ENCODE measurements at regions not wholly inside any gene's neighbourhood (a gene's known extent, or its start where the extent isn't known, plus 50 kb on each side); places are given as distances from the start of the nearest gene placed in this dataset.

- Mint-ChIP-seq H3K27ac (no peak overlapping the region), H3K27me3 (ENCODE audit: low read depth in 3 of 3) (peaks cover 0 to 1% (median 0%) of the 10 kb centered on the region in 3 donors), H3K4me1 (no peaks in the 10 kb centered on the region), H3K9me3 (peaks cover 5 to 11% (median 7%) of the 10 kb centered on the region in 7 donors), H3K36me3 (no peaks in the 10 kb centered on the region), H3K4me3 (no peak overlapping the region)
- H3K27me3 ChIP-seq (ENCODE audit: control insufficient read depth in 2 of 2, insufficient read depth in 2 of 2, low read length in 2 of 2), result no peaks in the 10 kb centered on the region
- H4K20me1 ChIP-seq (ENCODE audit: insufficient read depth, low read length), result no peaks in the 10 kb centered on the region
- H3K27ac ChIP-seq (ENCODE audit: low read depth in 1 of 2, low read length in 2 of 2), result no peak overlapping the region
- H3K4me1 ChIP-seq (ENCODE audit: control insufficient read depth in 1 of 2, insufficient read depth in 2 of 2, low read length in 2 of 2), result no peaks in the 10 kb centered on the region
- H3K79me2 ChIP-seq (ENCODE audit: insufficient read depth, low read length), result no peaks in the 10 kb centered on the region
- no peak overlapping the region for H2AFZ ChIP-seq (ENCODE audit: insufficient read depth, low read depth, low read length, poor library complexity, severe bottlenecking)
- TF ChIP-seq, protein P1, sequence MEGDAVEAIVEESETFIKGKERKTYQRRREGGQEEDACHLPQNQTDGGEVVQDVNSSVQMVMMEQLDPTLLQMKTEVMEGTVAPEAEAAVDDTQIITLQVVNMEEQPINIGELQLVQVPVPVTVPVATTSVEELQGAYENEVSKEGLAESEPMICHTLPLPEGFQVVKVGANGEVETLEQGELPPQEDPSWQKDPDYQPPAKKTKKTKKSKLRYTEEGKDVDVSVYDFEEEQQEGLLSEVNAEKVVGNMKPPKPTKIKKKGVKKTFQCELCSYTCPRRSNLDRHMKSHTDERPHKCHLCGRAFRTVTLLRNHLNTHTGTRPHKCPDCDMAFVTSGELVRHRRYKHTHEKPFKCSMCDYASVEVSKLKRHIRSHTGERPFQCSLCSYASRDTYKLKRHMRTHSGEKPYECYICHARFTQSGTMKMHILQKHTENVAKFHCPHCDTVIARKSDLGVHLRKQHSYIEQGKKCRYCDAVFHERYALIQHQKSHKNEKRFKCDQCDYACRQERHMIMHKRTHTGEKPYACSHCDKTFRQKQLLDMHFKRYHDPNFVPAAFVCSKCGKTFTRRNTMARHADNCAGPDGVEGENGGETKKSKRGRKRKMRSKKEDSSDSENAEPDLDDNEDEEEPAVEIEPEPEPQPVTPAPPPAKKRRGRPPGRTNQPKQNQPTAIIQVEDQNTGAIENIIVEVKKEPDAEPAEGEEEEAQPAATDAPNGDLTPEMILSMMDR (IDR thresholded peaks at IDR 0.05), result no peak
- DNase-seq, result no peak
- H3K4me3 ChIP-seq (replicated peaks in 1 of 3; ENCODE audit: low read depth in 2 of 3, low read length in 3 of 3), result no peak overlapping the region
- no peak overlapping the region for H3K4me2 ChIP-seq (replicated peaks; ENCODE audit: extremely low read depth, low read length, poor library complexity, severe bottlenecking)
- WGBS (ENCODE audit: insufficient coverage), result 84% methylated on average over 2 of the region's 2 CpGs
- H3K9me3 ChIP-seq (replicated peaks in 1 of 2; ENCODE audit: control insufficient read depth in 1 of 2, insufficient read depth in 1 of 2, low read length in 2 of 2), result peaks cover 11 to 12% of the 10 kb centered on the region in 2 donors
- no peaks in the 10 kb centered on the region for H3K36me3 ChIP-seq (replicated peaks in 1 of 2; ENCODE audit: control insufficient read depth in 1 of 2, insufficient read depth in 2 of 2, low read length in 2 of 2)
- intact Hi-C loops (cut with micrococcal nuclease), result no loop called here
- no peak overlapping the region for H3K9ac ChIP-seq (ENCODE audit: insufficient read depth, low read length, poor library complexity, severe bottlenecking)
Observed at GRCh38 chr7:9955138-9955537, 1018.5 kb upstream of the PHF14 start.

- no peaks in the 10 kb centered on the region for H3K4me1 Mint-ChIP-seq
- Histone ChIP-seq H3K4me2 (replicated peaks; ENCODE audit: extremely low read depth, low read length, poor library complexity, severe bottlenecking) (no peak overlapping the region), H3K27ac (ENCODE audit: low read depth in 1 of 2, low read length in 2 of 2) (no peak overlapping the region), H3K9me3 (replicated peaks in 1 of 2; ENCODE audit: control insufficient read depth in 1 of 2, insufficient read depth in 1 of 2, low read length in 2 of 2) (peaks cover 11 to 12% of the 10 kb centered on the region in 2 donors), H3K79me2 (ENCODE audit: insufficient read depth, low read length) (no peaks in the 10 kb centered on the region), H4K20me1 (ENCODE audit: insufficient read depth, low read length) (no peaks in the 10 kb centered on the region), H3K4me1 (ENCODE audit: control insufficient read depth in 1 of 2, insufficient read depth in 2 of 2, low read length in 2 of 2) (no peaks in the 10 kb centered on the region), H3K4me3 (replicated peaks in 1 of 3; ENCODE audit: low read depth in 2 of 3, low read length in 3 of 3) (no peak overlapping the region), H3K27me3 (ENCODE audit: control insufficient read depth in 2 of 2, insufficient read depth in 2 of 2, low read length in 2 of 2) (no peaks in the 10 kb centered on the region), H3K9ac (ENCODE audit: insufficient read depth, low read length, poor library complexity, severe bottlenecking) (no peak overlapping the region), H3K36me3 (replicated peaks in 1 of 2; ENCODE audit: control insufficient read depth in 1 of 2, insufficient read depth in 2 of 2, low read length in 2 of 2) (no peaks in the 10 kb centered on the region), H2AFZ (ENCODE audit: insufficient read depth, low read depth, low read length, poor library complexity, severe bottlenecking) (no peak overlapping the region)
- TF ChIP-seq, protein P1 (IDR thresholded peaks at IDR 0.05), result no peak
- 100% methylated on average over 1 of the region's 5 CpGs for WGBS (ENCODE audit: insufficient coverage)
- H3K9me3 Mint-ChIP-seq, result peaks cover 5 to 11% (median 8%) of the 10 kb centered on the region in 7 donors
- H3K27ac Mint-ChIP-seq, result no peak overlapping the region
- H3K36me3 Mint-ChIP-seq, result no peaks in the 10 kb centered on the region
- peaks cover 0 to 1% (median 0%) of the 10 kb centered on the region in 3 donors for H3K27me3 Mint-ChIP-seq (ENCODE audit: low read depth in 3 of 3)
- no peak for DNase-seq
- H3K4me3 Mint-ChIP-seq, result no peak overlapping the region
- intact Hi-C loops (cut with micrococcal nuclease), result no loop called here
Observed at GRCh38 chr7:9958486-9958885, 1015.2 kb upstream of the PHF14 start.
